B cell (primary cell): ENCODE measurements at regions not wholly inside any gene's neighbourhood (a gene's known extent, or its start where the extent isn't known, plus 50 kb on each side); places are given as distances from the start of the nearest gene placed in this dataset.

Experiments
- EZH2 ChIP-seq: IDR thresholded peaks from 2 replicates; pipeline ENCODE4 v1.6.1; 2012; ENCODE audit warnings: borderline replicate concordance, low read depth, mild to moderate bottlenecking, moderate library complexity, low read length; ENCODE audit not compliant: insufficient read depth, poor library complexity, severe bottlenecking
- TF ChIP-seq, protein P1 (sequence below): fragments of 200-600 bp; IDR thresholded peaks from one replicate; pipeline ENCODE4 v1.8.0; 2022; ENCODE audit warnings: antibody characterized with exemption, mild to moderate bottlenecking

DNA sequence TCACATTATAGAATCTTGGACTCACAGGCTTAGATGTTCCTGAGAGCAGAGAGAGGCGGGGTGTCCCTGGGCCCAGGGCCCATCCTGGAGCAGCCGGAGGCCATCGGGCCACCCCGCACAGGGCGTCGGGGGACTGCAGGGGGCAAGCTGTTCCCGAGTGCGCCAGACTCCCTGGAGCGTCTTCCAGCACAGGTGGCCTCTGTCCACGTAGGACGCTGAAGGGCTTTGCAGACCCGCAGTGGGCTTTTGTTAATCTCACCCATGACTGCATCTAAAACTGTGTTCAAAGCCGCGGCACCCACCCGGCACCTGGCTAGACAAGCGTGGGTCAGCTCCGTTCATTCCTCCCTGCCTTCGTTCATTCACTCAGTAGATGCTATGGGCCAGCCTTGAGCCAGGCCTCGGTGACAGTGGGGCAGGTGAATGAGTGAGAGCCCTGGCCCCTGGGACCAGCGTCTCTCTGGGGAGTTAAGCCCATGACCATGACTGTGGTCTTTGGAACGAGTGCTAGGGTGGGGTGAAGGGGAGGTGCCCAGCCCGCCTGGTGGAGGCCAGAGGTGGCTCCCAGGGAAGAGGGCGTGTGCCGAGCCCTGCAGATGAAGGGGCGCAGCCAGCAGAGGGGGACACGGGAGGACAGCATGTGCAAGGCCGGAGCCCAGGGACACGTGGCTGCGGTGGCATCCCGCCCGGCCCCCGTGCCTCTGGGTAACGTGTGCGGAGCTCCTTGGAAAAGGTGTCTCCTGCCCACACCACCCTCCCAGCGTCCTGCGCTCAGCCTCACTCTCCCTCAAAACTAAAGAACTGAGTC is 98.3 kb downstream of the HMX1 start:
- no peak for TF ChIP-seq EZH2
- TF ChIP-seq, protein P1, sequence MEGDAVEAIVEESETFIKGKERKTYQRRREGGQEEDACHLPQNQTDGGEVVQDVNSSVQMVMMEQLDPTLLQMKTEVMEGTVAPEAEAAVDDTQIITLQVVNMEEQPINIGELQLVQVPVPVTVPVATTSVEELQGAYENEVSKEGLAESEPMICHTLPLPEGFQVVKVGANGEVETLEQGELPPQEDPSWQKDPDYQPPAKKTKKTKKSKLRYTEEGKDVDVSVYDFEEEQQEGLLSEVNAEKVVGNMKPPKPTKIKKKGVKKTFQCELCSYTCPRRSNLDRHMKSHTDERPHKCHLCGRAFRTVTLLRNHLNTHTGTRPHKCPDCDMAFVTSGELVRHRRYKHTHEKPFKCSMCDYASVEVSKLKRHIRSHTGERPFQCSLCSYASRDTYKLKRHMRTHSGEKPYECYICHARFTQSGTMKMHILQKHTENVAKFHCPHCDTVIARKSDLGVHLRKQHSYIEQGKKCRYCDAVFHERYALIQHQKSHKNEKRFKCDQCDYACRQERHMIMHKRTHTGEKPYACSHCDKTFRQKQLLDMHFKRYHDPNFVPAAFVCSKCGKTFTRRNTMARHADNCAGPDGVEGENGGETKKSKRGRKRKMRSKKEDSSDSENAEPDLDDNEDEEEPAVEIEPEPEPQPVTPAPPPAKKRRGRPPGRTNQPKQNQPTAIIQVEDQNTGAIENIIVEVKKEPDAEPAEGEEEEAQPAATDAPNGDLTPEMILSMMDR = no peak
